Activated CD4-positive, alpha-beta T cell treated with anti-CD3 and anti-CD28 coated beads, Interleukin-2, Interleukin-4, amounts not matched to agents 100 ng/mL and 50 ng/mL, durations not matched to agents 16 hours and 8 hours (primary cell): ENCODE measurements at regions not wholly inside any gene's neighbourhood (a gene's known extent, or its start where the extent isn't known, plus 50 kb on each side); places are given as distances from the start of the nearest gene placed in this dataset.

Experiments
- DNase-seq: peaks from one replicate; pipeline ENCODE4 v3.0.0-alpha.2; 2020; ENCODE audit warnings: low spot score

GRCh38 chr2:4369826-4370419, 666.5 kb downstream of the DCDC2C start:
- DNase-seq = no peak

GRCh38 chr2:4370422-4371090, 667.2 kb downstream of the DCDC2C start:
- no peak for DNase-seq

- no peak for DNase-seq
These were observed 677.7 kb downstream of the DCDC2C start for GRCh38 chr2:4381049-4381448.

GRCh38 chr2:4381773-4382172, 678.4 kb downstream of the DCDC2C start:
- DNase-seq = no peak

- no peak for DNase-seq
These were observed 687.6 kb downstream of the DCDC2C start for GRCh38 chr2:4391013-4391412.

GRCh38 chr2:4404363-4404762, 701.0 kb downstream of the DCDC2C start:
- DNase-seq = no peak

GRCh38 chr2:4408321-4408720, 704.9 kb downstream of the DCDC2C start:
- DNase-seq = no peak

GRCh38 chr2:4412637-4413187, 709.3 kb downstream of the DCDC2C start:
- DNase-seq = no peak

GRCh38 chr2:4415171-4415570, 711.8 kb downstream of the DCDC2C start:
- DNase-seq = no peak

- DNase-seq = no peak
These were observed 712.5 kb downstream of the DCDC2C start for GRCh38 chr2:4415810-4416413.

- no peak for DNase-seq
These were observed 713.1 kb downstream of the DCDC2C start for GRCh38 chr2:4416431-4416830.

- DNase-seq = no peak
These were observed 714.4 kb downstream of the DCDC2C start for GRCh38 chr2:4417771-4418170.

- DNase-seq = no peak
These were observed 716.7 kb downstream of the DCDC2C start for GRCh38 chr2:4420032-4420431.

GRCh38 chr2:4424153-4424552, 720.8 kb downstream of the DCDC2C start:
- no peak for DNase-seq

GRCh38 chr2:4427083-4427482, 723.7 kb downstream of the DCDC2C start:
- DNase-seq = no peak

- no peak for DNase-seq
These were observed 742.4 kb downstream of the DCDC2C start for GRCh38 chr2:4445821-4446220.

GRCh38 chr2:4454907-4455306, 751.5 kb downstream of the DCDC2C start:
- no peak for DNase-seq

- DNase-seq = no peak
These were observed 752.2 kb downstream of the DCDC2C start for GRCh38 chr2:4455486-4456155.

GRCh38 chr2:4464634-4465266, 761.4 kb downstream of the DCDC2C start:
- no peak for DNase-seq

GRCh38 chr2:4465671-4466070, 762.3 kb downstream of the DCDC2C start:
- DNase-seq = no peak

GRCh38 chr2:4475618-4476017, 772.2 kb downstream of the DCDC2C start:
- DNase-seq = no peak

GRCh38 chr2:4483050-4483449, 779.7 kb downstream of the DCDC2C start:
- no peak for DNase-seq
